ENCODE measurements at regions not wholly inside any gene's neighbourhood (a gene's known extent, or its start where the extent isn't known, plus 50 kb on each side); places are given as distances from the start of the nearest gene placed in this dataset.

DNA sequence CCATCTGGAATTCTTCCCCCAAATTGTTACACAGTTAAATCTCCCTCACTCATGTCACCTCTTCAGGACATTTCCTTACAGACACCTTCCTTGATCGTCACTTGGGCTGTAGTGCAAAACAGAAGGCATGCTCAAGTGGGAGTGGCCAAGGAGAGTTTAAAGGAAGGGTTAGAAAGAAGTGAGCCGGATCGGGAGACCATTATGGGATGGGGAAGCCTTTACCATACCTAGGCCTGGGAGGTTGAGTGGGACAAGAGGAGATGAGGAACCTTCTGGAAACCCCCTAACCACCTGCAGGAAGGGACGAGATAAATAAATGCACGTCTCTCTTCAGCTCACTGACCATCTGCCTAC, 102.7 kb downstream of the UCHL1 start:
- DNase-seq (ENCODE audit: low read depth in 3 of 3, low spot score in 2 of 3) = no peak

DNA sequence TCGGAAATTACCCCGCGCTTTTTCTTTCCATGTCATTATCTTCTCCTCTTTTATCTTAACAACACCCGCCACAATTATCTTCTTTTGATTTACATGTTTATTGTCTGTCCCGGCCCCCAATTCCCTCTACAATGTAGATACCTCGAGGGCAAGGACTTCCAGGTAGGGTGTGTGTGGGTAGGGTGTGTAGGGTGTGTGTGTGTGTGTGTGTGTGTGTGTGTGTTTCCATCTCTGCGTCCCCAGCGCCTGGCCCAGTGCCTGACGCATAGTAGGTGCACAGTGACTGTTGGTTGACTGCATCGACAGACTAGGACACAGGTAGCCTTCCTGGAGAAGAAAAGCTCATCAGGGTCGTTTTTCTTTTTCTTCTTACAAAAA, 103.1 kb downstream of the UCHL1 start:
- no peak for DNase-seq (ENCODE audit: low read depth in 3 of 3, low spot score in 2 of 3)

DNA sequence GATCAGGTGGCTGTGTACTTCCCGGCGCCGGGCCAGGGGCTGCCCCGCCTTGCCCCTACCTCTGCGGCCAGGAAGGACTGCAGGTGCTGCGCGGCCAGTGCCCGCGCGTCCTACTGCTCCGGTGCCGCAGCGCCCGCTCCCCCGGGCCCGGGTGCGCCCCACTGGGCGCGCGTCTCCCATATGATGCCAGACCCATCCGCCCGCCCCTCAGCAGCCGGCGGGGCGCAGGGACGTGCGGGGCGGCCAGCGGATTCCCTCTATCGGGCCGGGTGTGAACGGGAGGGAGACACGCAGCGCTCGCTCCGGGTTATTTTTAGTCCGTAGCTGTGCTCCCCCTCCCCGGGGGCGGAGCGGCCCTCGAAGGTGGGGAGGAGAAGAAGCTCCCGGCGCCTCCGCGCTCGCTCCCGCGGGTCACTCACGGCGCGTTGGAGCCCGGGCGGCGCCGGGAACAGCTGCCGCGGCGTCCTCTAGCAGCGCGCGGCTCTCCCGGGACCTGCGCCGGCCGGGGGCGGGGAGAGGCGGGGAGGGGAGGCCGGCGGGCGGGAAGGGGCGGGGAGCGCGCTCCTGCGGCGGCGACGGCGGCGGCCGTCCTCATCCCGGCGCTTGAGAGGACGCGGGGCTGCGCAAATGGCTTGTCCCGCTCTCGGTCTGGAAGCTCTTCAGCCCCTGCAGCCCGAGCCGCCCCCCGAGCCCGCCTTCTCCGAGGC, 103.6 kb downstream of the UCHL1 start:
- no peak for DNase-seq (ENCODE audit: low read depth in 3 of 3, low spot score in 2 of 3)

DNA sequence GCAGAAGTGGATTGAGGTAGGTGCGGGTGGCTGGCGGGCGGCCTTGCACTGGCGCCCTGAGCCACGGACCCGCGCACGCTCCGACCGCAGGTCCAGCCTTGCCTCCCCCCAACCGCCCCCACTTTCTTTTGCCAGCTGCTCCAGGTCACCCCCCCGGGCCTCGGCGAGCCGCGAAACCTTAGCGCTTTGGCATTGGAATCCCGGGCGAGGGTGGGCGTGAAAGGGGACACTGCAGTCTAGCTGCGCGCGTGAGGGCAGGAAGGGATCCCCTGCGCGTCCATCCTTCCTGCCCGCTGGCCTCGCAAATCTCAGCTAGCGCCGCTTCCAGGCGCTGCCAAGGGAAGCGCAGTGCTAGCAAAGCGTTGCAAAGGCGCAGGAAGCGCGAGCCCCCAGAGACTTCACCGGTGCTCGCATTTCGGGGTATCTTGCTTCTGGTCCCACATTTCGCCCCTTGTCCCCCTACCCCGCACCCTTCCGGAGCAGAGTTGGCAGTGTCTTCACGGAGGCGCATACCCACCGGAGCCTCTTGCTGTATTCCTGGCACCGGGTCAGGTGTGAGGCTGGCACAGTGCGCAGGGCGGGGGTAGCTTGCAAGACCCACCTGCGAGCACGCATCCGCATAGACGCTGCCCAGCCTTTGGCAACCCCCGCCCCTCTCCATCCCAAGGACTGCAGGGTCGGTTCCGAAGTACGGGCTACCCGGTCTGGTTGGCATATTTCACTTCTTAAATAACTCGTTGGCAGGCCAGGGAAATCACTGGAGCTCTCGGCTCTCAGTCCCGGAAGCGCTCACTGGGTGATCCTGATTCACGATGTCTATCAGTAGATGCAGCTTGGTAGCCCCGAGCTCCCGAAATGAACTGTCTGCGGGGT, 104.4 kb downstream of the UCHL1 start:
- no peak for DNase-seq (ENCODE audit: low read depth in 3 of 3, low spot score in 2 of 3)

DNA sequence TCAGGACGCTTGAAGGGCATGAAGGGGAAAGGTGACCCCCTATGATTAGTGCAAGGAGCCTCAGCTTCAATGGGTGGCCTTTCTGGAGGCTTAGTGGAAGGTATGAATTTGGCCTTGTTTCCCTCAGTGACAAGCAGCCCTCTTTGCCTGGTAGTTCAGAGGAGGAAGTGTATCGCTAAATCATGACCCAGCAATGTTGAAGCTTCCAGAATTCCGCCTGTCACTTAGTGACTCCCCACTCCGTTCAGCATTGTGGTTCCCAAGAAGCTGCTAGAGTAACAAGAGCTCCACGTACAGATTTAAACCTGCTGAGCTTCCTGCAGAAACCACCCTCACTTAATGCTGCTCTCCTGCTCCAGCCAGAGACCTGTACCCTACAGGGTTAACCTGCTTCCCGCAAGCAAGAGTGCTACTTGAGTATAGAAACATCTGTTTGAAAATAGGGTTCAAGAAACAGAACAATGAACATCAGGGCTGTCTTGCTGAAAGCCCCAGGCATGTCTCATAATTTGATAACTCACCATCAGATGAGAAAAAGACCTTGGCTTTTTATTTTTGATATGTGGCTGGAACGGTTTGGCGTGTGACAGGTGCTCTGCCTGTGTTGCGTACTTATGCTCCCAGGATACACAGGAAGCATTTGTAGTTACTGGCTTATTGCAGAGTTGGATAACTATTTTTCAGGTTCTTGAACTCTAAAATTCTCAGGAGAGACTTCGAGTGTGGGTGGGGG, 105.2 kb downstream of the UCHL1 start:
- DNase-seq (ENCODE audit: low read depth in 3 of 3, low spot score in 2 of 3) = no peak

DNA sequence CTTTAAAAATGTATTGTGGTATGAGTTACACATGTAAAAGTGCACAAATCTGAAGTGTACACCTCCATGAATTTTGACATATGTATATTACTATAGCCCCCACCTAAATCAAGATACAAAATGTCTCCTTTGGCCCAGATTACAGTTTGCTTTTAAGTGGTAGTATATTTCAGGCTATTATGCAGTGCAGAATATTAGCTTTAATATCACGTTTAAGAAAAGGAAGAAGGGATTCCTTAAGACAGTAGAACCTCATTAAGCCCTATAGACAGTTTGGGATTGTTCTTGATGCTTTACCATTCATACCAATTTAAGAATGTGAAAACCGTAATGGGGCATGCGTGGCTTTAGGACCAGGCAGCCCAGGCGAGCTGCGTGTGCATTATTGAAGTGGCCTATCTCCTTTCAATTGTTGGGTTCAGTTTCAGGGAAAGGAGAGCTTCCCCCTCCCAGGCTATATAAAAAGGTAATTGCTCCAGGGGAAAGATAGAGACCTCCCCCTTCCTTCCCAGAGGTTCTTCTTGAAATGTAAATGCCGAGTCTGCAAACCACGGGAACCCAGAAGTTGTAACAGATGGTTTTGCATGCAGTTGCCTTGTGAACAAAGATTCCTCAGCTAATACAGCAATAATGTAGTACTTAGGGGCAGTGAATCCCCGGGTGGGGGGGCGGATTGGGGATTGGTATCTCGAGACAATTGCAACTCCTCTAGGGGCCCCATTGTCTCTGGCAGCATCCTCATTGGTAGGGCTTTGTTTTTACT, 106.1 kb downstream of the UCHL1 start:
- DNase-seq (ENCODE audit: low read depth in 3 of 3, low spot score in 2 of 3) = no peak

DNA sequence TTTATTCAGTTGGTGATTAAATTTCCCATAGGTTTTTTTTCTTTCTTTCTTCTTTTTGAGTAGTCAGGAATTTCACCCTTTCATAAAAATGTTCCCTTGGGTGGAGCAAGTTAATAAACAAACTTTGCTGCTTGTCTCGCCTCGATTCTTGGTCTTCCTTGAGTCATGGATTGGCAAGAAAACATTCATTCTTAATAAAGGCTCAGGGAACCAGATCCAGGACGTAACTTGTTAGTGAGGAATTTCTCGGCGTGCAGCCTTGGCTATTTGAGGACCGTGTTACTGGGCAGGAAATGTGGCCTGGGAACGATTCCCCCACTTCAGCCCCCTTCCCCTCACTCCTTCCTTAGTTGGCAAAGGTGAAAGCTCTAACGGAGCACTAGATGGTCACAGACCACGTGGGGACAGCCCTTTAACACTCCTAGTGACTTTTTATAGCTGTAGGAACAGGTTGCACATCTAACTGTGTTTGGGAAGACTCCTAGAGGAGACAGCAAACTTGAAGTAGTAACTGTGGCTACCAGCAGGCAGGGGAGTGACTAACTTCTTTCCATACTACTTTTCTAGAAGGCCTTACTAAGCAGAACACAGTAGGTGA, 106.8 kb downstream of the UCHL1 start:
- DNase-seq (ENCODE audit: low read depth in 3 of 3, low spot score in 2 of 3) = no peak

DNA sequence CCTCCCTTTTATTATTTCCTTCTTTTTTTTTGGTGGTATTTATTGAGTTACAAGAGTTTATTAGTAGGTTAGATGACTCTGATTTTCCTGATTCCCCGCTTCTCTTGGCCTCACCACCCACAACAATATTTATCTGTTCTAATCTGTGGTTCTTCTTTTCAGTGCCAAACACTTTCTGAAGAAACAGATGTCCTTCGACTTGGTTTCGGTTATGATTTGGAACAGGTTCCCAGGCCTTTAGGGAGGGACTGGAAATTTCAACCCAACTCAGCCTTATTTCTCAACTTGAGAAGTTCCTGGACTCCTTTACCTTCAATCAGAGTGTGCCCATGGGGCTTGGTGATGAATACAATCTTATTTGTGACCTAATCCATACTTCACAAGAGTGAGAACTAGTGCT, 108.1 kb downstream of the UCHL1 start:
- no peak for DNase-seq (ENCODE audit: low read depth in 3 of 3, low spot score in 2 of 3)

DNA sequence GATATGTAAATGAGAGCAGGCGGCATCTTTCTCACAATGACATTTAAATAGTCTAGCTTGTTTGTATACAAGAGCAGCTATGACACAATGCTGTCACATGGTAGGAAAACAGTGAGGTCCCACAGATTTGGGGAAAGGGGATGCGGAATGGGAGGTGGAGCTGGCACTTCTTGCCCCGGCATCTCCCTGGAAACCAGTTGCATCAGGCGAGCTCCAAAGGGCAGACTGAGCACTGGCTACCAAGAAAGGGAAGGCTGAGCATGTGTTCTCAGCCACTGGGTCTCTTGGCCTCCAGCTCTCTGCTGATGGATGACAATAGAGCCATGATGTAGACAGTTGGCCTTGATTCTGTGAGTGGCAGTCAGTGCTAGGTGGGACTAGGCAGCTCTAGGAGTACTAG, 109.0 kb downstream of the UCHL1 start:
- DNase-seq (ENCODE audit: low read depth in 3 of 3, low spot score in 2 of 3) = no peak

DNA sequence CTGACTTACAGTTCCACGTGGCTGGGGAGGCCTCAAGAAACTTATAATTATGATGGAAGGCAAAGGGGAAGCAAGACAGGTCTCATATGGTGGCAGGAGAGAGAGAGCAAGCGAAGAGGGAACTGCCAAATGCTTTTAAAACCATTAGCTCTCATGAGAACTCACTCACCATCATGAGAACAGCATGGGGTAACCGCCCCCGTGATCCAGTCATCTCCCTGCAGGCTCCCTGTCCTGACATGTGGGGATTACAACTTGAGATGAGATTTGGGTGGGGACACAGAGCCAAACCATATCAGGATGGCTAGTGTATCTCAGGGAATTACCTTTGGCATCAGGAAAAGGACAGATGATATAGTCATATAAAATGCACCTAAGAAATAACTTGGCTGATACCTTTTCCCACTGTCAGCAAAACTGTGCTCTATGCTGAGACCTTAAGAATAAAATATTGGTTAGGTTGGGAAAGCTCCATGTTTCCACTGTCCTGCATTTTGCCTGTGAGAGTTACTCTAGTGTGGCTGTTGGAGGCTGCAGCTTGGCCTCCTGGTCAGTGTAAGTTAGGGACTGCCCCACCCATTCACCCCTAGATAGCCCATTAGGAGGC, 110.3 kb downstream of the UCHL1 start:
- no peak for DNase-seq (ENCODE audit: low read depth in 3 of 3, low spot score in 2 of 3)

DNA sequence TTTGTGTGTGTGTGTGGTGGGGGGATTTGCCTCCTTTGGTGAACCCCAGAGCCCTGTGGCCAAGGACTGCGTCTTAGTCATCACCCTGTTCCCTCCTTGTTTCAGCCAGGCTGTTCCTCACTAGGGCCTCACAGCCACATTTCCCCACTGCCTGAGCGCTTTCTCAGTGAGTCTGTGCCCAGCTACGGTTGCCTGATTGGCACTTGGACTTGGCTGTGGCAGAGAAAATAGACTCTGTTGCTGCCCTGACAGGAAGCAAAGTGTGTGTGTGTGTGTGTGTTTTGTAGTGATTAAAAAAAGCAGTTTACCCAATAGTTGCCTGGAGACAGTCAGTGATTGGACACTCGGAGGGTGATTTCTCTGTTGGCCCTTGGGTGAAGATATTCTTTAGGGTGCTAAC, 113.0 kb downstream of the UCHL1 start:
- DNase-seq (ENCODE audit: low read depth in 3 of 3, low spot score in 2 of 3) = no peak

DNA sequence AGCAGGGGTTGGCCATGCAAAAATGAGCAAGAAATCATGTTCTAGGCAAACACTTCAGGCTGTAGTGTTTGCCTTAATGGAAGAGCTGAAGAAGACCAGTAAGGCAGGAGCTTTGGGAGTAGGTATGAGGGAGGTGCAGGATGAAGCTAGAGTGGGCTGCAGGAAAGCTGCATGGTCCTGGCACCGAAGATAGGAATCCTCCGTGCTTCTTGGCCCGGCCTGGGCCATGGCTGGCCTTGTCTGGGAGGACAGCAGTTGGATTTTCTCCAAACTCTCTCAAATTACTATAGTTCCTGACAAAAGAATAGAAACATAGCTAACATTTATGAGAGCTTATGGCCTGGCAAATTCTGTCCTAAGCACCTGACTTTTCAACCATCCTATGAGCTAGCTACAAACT, 116.5 kb downstream of the UCHL1 start:
- no peak for DNase-seq (ENCODE audit: low read depth in 3 of 3, low spot score in 2 of 3)

DNA sequence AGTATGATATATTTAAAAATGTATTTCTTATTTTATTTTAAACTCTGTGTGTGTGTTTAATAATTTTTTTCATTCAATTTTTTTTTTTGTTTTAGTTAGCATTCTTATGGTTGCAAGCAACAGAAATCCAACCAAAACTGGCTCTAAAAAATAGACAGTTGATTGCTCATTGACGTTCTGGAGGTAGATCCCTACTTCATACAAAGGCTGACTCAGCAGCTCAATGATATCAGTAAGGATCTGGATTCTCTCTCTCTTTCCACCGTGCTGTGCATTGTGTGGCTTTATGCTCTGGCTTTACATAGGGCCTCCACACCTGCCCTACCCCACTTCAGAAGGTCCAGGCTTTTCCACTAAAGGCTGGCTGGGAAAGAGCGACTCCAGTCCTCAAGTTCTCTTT, 117.8 kb downstream of the UCHL1 start:
- DNase-seq (ENCODE audit: low read depth in 3 of 3, low spot score in 2 of 3) = no peak

DNA sequence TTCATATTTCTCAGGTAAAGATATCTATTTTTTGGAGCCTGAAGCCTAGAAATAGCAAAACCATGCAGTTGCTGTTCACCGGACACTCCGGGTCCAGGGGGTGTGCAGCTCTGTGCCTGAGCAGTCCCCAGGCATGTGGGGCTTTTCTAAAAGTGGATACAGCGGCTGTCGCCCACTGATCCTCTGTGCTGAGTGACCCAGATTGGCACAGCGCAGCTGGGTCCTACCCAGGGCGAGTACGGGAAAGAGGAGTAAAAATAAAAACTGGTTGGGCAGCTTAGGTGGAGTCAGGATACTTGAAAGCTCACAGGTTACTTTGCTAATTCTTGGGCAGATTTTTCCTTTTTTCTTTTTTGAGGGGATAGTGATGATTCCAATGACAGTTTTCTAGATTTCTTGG, 118.8 kb downstream of the UCHL1 start:
- DNase-seq (ENCODE audit: low read depth in 3 of 3, low spot score in 2 of 3) = no peak

DNA sequence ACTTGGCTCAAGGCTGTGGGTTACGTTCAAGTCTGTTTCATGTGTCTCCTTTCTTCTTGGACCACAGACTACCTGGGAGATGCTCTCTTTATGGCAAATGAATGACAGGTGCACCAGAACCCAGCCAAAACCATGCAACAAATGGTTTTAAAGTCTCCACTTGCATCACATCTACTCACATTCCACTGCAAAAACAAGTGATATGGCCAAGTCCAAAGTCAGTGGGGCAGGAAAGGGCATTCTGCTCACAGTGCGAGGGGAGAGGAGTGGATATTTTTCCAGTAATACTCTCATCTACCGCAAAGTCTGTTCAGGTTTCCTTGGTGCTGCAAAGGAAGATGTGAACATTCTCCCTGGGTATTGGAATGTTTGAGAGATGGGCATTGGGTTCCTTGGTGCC, 120.5 kb downstream of the UCHL1 start:
- DNase-seq (ENCODE audit: low read depth in 3 of 3, low spot score in 2 of 3) = no peak

DNA sequence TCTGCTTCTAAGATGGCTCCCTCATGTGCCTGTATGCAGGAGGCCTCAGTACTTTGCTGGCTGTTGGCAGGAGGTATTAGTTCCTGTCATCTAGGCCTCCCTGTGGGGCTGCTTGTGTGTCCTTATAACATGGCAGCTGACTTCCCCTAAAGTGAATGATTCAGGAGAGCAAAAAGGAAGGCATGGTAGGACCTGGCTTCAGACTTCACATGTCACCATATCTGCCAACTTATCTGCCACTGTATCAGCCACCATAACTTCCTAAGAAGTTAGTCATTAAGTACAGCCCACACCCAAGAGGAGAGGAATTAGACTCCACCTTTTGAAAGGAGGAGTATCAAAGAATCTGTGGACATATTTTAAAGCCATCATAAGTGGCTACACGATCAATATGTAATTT, 122.5 kb downstream of the UCHL1 start:
- no peak for DNase-seq (ENCODE audit: low read depth in 3 of 3, low spot score in 2 of 3)

DNA sequence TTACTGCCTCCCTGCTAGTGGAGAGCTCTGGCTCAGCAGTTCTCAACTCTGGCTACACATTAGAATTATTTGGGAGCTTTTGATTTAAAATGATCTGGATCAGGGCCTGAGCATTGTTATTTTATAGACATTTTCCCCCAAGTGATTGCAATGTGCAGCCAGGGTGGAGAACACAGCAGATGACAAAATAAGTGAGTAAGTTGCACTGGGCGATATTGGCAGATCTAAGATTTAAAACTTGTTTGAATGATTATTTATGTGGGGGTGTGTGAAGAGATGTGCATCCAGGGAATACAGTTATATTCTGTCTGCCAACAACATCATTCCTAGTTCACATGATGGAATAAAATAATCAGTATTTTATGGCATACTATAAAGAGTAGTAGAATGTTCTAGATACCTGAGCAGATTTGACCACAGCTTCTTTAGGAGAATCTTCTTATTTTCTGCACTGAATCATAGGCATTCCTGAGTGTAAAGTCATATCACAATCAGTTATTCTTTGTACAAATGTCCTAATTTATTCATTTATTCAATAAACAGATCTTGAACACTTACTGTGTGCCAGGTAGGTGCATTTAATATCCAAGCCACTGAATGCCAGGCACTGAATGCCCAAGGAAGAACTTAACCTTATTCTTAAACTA, 123.9 kb downstream of the UCHL1 start:
- DNase-seq (ENCODE audit: low read depth in 3 of 3, low spot score in 2 of 3) = no peak

DNA sequence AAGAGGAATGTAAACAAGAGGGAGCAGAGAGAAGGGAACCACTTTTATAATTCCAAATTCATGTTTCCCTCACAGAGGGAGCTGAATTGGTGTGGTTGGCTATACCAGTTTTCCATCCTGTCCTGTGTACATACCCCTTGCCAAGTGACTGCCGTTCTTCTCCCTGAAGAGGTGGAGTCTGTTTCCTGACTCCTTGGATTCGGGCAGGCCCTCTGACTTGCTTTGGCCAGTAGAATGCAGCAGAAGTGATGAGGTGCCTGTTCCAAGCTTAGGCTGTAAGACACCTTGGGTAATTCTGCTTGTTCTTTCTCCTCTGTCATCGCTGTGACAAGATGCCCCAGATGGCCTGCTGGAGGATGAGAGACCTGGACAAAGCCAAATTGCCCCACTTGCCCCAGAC, 124.7 kb downstream of the UCHL1 start:
- DNase-seq (ENCODE audit: low read depth in 3 of 3, low spot score in 2 of 3) = no peak

DNA sequence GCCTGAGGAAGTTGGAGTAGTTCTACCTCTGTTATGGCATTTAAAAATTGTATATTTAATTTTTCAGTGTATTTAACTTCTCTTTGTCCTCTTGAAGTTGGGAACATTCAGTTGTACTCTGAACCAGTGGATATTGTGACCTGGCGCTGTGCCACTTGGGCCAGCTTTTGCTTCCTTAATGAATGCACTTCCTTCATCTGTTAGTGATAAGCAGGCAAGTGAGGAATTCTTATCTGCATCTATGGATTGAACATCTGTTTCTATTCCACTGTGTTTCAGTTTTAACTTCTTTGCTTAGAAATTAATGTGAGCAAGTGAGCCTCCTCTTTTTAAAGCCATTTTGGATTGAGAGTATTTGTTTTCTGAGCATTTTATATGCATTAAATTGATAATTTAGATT, 128.3 kb downstream of the UCHL1 start:
- no peak for DNase-seq (ENCODE audit: low read depth in 3 of 3, low spot score in 2 of 3)

DNA sequence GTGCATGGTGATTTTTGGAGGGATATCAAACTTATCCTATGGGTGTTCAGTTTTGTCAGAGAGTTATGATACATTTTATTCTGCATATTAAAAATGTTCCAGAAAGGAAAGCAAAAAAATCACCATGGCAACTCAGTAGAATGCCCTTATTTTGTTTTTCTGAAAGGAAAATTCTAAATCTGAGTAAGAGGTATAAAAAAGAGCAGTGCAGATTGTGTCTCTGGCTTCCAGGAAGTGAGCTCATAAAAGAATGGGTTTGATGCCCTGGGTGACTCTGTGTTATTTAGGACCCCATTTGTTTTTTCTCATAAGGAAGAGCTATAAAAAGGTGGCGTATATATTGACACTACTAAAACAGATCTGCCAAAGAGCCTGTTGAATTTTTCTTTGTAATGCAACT, 128.8 kb downstream of the UCHL1 start:
- DNase-seq (ENCODE audit: low read depth in 3 of 3, low spot score in 2 of 3) = no peak

Measured in right renal cortex interstitium (tissue), 3 donors.